Panc1 (cell line): ENCODE measurements at regions not wholly inside any gene's neighbourhood (a gene's known extent, or its start where the extent isn't known, plus 50 kb on each side); places are given as distances from the start of the nearest gene placed in this dataset.

Source experiments
- TF ChIP-seq, protein P1 (sequence below): fragments of 450-650 bp; IDR thresholded peaks from 2 replicates; pipeline ENCODE4 v1.5.1; 2017; ENCODE audit warnings: mild to moderate bottlenecking
- TF ChIP-seq, protein P2 (sequence below), 2 experiments: IDR thresholded peaks; 2 replicates each; pipeline ENCODE4 v1.6.1; 2011 to 2012; ENCODE audit warnings: low read depth in 2 of 2, control low read depth in 1 of 2, low read length in 1 of 2, mild to moderate bottlenecking in 1 of 2, moderate library complexity in 1 of 2; ENCODE audit not compliant: insufficient read depth in 1 of 2

DNA sequence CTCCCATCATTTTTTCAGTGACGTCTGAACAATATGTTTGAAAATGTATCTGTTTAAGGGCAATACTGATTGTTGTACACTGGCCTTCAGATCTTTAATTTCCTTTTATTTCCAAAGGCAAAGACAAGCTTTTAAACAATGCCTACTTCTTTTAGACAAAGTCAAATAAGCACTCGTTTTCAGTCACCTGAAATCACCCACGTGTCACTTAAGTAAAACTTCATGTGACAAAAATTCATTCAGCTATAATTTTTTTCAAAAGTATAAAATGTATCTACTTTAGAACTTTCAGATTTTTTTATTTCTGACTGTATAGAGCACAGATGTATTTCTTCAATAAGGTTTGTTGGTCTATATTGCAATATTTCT, 113.5 kb upstream of the BEND6 start:
- TF ChIP-seq, protein P1, sequence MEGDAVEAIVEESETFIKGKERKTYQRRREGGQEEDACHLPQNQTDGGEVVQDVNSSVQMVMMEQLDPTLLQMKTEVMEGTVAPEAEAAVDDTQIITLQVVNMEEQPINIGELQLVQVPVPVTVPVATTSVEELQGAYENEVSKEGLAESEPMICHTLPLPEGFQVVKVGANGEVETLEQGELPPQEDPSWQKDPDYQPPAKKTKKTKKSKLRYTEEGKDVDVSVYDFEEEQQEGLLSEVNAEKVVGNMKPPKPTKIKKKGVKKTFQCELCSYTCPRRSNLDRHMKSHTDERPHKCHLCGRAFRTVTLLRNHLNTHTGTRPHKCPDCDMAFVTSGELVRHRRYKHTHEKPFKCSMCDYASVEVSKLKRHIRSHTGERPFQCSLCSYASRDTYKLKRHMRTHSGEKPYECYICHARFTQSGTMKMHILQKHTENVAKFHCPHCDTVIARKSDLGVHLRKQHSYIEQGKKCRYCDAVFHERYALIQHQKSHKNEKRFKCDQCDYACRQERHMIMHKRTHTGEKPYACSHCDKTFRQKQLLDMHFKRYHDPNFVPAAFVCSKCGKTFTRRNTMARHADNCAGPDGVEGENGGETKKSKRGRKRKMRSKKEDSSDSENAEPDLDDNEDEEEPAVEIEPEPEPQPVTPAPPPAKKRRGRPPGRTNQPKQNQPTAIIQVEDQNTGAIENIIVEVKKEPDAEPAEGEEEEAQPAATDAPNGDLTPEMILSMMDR = no peak
- TF ChIP-seq, protein P2, sequence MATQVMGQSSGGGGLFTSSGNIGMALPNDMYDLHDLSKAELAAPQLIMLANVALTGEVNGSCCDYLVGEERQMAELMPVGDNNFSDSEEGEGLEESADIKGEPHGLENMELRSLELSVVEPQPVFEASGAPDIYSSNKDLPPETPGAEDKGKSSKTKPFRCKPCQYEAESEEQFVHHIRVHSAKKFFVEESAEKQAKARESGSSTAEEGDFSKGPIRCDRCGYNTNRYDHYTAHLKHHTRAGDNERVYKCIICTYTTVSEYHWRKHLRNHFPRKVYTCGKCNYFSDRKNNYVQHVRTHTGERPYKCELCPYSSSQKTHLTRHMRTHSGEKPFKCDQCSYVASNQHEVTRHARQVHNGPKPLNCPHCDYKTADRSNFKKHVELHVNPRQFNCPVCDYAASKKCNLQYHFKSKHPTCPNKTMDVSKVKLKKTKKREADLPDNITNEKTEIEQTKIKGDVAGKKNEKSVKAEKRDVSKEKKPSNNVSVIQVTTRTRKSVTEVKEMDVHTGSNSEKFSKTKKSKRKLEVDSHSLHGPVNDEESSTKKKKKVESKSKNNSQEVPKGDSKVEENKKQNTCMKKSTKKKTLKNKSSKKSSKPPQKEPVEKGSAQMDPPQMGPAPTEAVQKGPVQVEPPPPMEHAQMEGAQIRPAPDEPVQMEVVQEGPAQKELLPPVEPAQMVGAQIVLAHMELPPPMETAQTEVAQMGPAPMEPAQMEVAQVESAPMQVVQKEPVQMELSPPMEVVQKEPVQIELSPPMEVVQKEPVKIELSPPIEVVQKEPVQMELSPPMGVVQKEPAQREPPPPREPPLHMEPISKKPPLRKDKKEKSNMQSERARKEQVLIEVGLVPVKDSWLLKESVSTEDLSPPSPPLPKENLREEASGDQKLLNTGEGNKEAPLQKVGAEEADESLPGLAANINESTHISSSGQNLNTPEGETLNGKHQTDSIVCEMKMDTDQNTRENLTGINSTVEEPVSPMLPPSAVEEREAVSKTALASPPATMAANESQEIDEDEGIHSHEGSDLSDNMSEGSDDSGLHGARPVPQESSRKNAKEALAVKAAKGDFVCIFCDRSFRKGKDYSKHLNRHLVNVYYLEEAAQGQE (IDR thresholded peaks at IDR 0.05; ENCODE audit: insufficient read depth in 1 of 2, low read depth in 2 of 2, low read length in 1 of 2) = no peak
